GM12891 (cell line): ENCODE measurements at regions not wholly inside any gene's neighbourhood (a gene's known extent, or its start where the extent isn't known, plus 50 kb on each side); places are given as distances from the start of the nearest gene placed in this dataset.

Experiments
- POLR2A ChIP-seq: IDR thresholded peaks from 2 replicates; pipeline ENCODE4 v1.6.1; 2011; ENCODE audit warnings: low read depth, low read length, control low read depth
- POLR2AphosphoS5 ChIP-seq: IDR thresholded peaks from 2 replicates; pipeline ENCODE4 v1.6.1; 2011; ENCODE audit warnings: low read depth, low read length, control low read depth
- SPI1 ChIP-seq: IDR thresholded peaks from 2 replicates; pipeline ENCODE4 v1.6.1; 2011; ENCODE audit warnings: low read depth, low read length, control low read depth
- TAF1 ChIP-seq: IDR thresholded peaks from 2 replicates; pipeline ENCODE4 v1.6.1; 2011; ENCODE audit warnings: low read depth, low read length, control low read depth

- TF ChIP-seq SPI1 (no peak), POLR2A (no peak), TAF1 (no peak), POLR2AphosphoS5 (no peak)
Observed at GRCh38 chr18:37661061-37661460, 95.5 kb upstream of the CELF4 start.
